ENCODE measurements at regions not wholly inside any gene's neighbourhood (a gene's known extent, or its start where the extent isn't known, plus 50 kb on each side); places are given as distances from the start of the nearest gene placed in this dataset.

GRCh38 chr10:124184208-124184830 lies 90.9 kb upstream of the CHST15 start:
- no peak for DNase-seq (ENCODE audit: missing footprints)
- no peak for ATAC-seq
- intact Hi-C loops (cut with DNase I): no loop called here

GRCh38 chr10:124183617-124184016 lies 90.2 kb upstream of the CHST15 start:
- ATAC-seq: no peak
- intact Hi-C loops (cut with DNase I): no loop called here
- no peak for DNase-seq (ENCODE audit: missing footprints)

- DNase-seq (ENCODE audit: missing footprints) (no peak), ATAC-seq (peak; percentile 91)
- intact Hi-C loops (cut with DNase I): no loop called here
Measured at GRCh38 chr10:124182088-124182541, 88.7 kb upstream of the CHST15 start.

- ATAC-seq: no peak
- no peak for DNase-seq (ENCODE audit: missing footprints)
- intact Hi-C loops (cut with DNase I): no loop called here
Measured at GRCh38 chr10:124181656-124182055, 88.3 kb upstream of the CHST15 start.

GRCh38 chr10:124180947-124181549 lies 87.7 kb upstream of the CHST15 start:
- no peak for ATAC-seq
- no peak for DNase-seq (ENCODE audit: missing footprints)
- intact Hi-C loops (cut with DNase I): no loop called here

GRCh38 chr10:124180044-124180745 lies 86.8 kb upstream of the CHST15 start:
- DNase-seq (ENCODE audit: missing footprints) (no peak), ATAC-seq (no peak)
- intact Hi-C loops (cut with DNase I): no loop called here

GRCh38 chr10:124179308-124180043 lies 86.1 kb upstream of the CHST15 start:
- intact Hi-C loops (cut with DNase I): no loop called here
- DNase-seq (ENCODE audit: missing footprints) (no peak), ATAC-seq (no peak)

GRCh38 chr10:124177180-124177518 lies 83.8 kb upstream of the CHST15 start:
- ATAC-seq: no peak
- intact Hi-C loops (cut with DNase I): no loop called here
- no peak for DNase-seq (ENCODE audit: missing footprints)

GRCh38 chr10:124176349-124177179 lies 83.2 kb upstream of the CHST15 start:
- intact Hi-C loops (cut with DNase I): no loop called here
- DNase-seq (ENCODE audit: missing footprints): peak; percentile 33
- ATAC-seq: no peak

GRCh38 chr10:124175701-124176348 lies 82.4 kb upstream of the CHST15 start:
- ATAC-seq (no peak), DNase-seq (ENCODE audit: missing footprints) (peak; percentile 15)
- intact Hi-C loops (cut with DNase I): no loop called here

GRCh38 chr10:124174673-124175645 lies 81.6 kb upstream of the CHST15 start:
- peak; percentile 37 for DNase-seq (ENCODE audit: missing footprints)
- ATAC-seq: no peak
- intact Hi-C loops (cut with DNase I): no loop called here

GRCh38 chr10:124174071-124174566 lies 80.7 kb upstream of the CHST15 start:
- intact Hi-C loops (cut with DNase I): no loop called here
- DNase-seq (ENCODE audit: missing footprints) (no peak), ATAC-seq (no peak)

GRCh38 chr10:124173298-124173900 lies 80.0 kb upstream of the CHST15 start:
- ATAC-seq: no peak
- intact Hi-C loops (cut with DNase I): no loop called here
- no peak for DNase-seq (ENCODE audit: missing footprints)

- intact Hi-C loops (cut with DNase I): no loop called here
- no peak for ATAC-seq
- no peak for DNase-seq (ENCODE audit: missing footprints)
Measured at GRCh38 chr10:124172181-124172916, 79.0 kb upstream of the CHST15 start.

GRCh38 chr10:124171561-124171960 lies 78.2 kb upstream of the CHST15 start:
- peak; percentile 2 for DNase-seq (ENCODE audit: missing footprints)

GRCh38 chr10:124170631-124171030 lies 77.2 kb upstream of the CHST15 start:
- ATAC-seq (no peak), DNase-seq (ENCODE audit: missing footprints) (no peak)
- intact Hi-C loops (cut with DNase I): no loop called here

More at GRCh38 chr10:124171561-124171960, 78.2 kb upstream of the CHST15 start:
- intact Hi-C loops (cut with DNase I): no loop called here
- no peak for ATAC-seq
